ENCODE measurements at regions not wholly inside any gene's neighbourhood (a gene's known extent, or its start where the extent isn't known, plus 50 kb on each side); places are given as distances from the start of the nearest gene placed in this dataset.

GRCh38 chrX:23136816-23137215 is 137.1 kb downstream of the DDX53 start:
- DNase-seq (ENCODE audit: low read depth), result no peak
- no peak for TF ChIP-seq CTCF (IDR thresholded peaks at IDR 0.05; ENCODE audit: control insufficient read depth, extremely low read depth, insufficient read depth)

GRCh38 chrX:23168291-23168690 is 166.4 kb upstream of the PTCHD1 start:
- no peak overlapping the region for H3K4me3 ChIP-seq (ENCODE audit: low read depth, low read length)
- no peak for TF ChIP-seq CTCF (IDR thresholded peaks at IDR 0.05; ENCODE audit: control insufficient read depth, extremely low read depth, insufficient read depth)
- no peak for DNase-seq (ENCODE audit: low read depth)

More at GRCh38 chrX:23136816-23137215, 137.1 kb downstream of the DDX53 start:
- no peak overlapping the region for H3K4me3 ChIP-seq (ENCODE audit: low read depth, low read length)

GRCh38 chrX:23185951-23186350 is 148.7 kb upstream of the PTCHD1 start:
- no peak for TF ChIP-seq CTCF (IDR thresholded peaks at IDR 0.05; ENCODE audit: control insufficient read depth, extremely low read depth, insufficient read depth)
- H3K4me3 ChIP-seq (ENCODE audit: low read depth, low read length), result no peak overlapping the region
- no peak for DNase-seq (ENCODE audit: low read depth)

- no peak overlapping the region for H3K4me3 ChIP-seq (ENCODE audit: low read depth, low read length)
- no peak for DNase-seq (ENCODE audit: low read depth)
Measured at GRCh38 chrX:23187819-23188218, 146.8 kb upstream of the PTCHD1 start.

DNA sequence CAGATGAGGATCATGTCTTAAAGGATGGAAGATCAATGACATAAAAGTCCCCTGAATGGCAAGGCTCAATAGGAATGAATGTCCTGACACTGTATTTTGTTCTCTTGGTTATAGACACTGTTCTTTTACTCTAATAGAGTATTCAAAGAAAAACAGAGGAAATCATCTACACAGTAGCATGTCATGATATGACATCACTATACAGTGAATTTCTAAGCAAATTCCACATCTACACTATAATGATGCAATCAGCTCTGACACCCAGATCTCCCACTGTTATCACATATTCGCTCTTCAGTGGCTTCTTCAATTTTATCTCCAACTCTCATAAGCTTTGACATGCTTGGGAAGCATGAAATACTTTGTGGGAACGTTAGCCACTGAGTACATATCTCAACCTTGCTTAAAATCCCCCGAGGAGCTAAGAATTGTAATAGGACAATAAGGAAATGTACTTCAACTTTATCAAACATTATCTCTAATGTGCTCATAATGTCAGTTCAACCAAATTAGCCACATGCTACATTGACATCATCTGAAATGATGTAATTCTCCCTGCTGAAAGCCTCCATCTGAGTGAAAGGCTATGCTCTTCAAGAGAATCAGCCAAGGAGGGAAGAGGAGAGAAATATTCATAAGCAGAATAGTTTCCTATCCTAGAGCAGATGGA is 139.6 kb upstream of the PTCHD1 start:
- no peak for DNase-seq (ENCODE audit: low read depth)
- no peak for TF ChIP-seq CTCF (IDR thresholded peaks at IDR 0.05; ENCODE audit: control insufficient read depth, extremely low read depth, insufficient read depth)

More at GRCh38 chrX:23187819-23188218, 146.8 kb upstream of the PTCHD1 start:
- no peak for TF ChIP-seq CTCF (IDR thresholded peaks at IDR 0.05; ENCODE audit: control insufficient read depth, extremely low read depth, insufficient read depth)

DNA sequence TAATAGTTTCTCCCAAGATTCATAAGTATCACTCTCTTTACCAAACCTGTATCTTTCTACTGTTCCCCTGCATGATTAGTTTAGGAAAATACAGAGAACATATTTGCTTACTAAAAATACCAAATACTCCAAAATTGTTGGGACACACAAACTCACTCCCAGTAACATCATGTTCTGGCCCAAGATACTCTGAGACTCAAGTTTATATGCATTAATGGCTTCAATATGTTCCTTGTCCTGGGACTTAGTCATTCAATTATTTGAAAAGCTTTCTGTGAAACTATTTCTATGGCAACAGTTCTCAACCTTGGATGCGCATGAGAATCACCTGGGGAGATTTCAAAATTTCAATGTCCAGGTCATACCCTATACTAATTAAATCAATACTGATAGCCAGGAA is 138.9 kb upstream of the PTCHD1 start:
- no peak for DNase-seq (ENCODE audit: low read depth)
- no peak for TF ChIP-seq CTCF (IDR thresholded peaks at IDR 0.05; ENCODE audit: control insufficient read depth, extremely low read depth, insufficient read depth)
- no peak overlapping the region for H3K4me3 ChIP-seq (ENCODE audit: low read depth, low read length)

More for the DNA sequence above, 139.6 kb upstream of the PTCHD1 start:
- no peak overlapping the region for H3K4me3 ChIP-seq (ENCODE audit: low read depth, low read length)

GRCh38 chrX:23201706-23202105 is 132.9 kb upstream of the PTCHD1 start:
- H3K4me3 ChIP-seq (ENCODE audit: low read depth, low read length), result no peak overlapping the region
- no peak for TF ChIP-seq CTCF (IDR thresholded peaks at IDR 0.05; ENCODE audit: control insufficient read depth, extremely low read depth, insufficient read depth)
- no peak for DNase-seq (ENCODE audit: low read depth)
